NB4 (cell line): ENCODE measurements at regions not wholly inside any gene's neighbourhood (a gene's known extent, or its start where the extent isn't known, plus 50 kb on each side); places are given as distances from the start of the nearest gene placed in this dataset.

Experiments
- DNase-seq: peaks from one replicate; pipeline ENCODE4 v3.0.0; 2010; ENCODE audit warnings: low read depth
- H3K4me3 ChIP-seq: one replicate; pipeline ENCODE4 v1.5.1; 2011; ENCODE audit warnings: mild to moderate bottlenecking, low read depth, low read length, moderate library complexity
- MAX ChIP-seq: IDR thresholded peaks from 2 replicates; pipeline ENCODE4 v1.6.1; 2011; ENCODE audit warnings: low read depth, low read length
- MYC ChIP-seq: IDR thresholded peaks from 2 replicates; pipeline ENCODE4 v1.6.1; 2011; ENCODE audit warnings: low read depth, low read length
- POLR2A ChIP-seq: IDR thresholded peaks from 2 replicates; pipeline ENCODE4 v1.6.1; 2011; ENCODE audit warnings: mild to moderate bottlenecking; ENCODE audit not compliant: insufficient read length; ENCODE audit errors: extremely low read depth
- TF ChIP-seq, protein P1 (sequence below): IDR thresholded peaks from one replicate; pipeline ENCODE4 v1.5.1; 2012; ENCODE audit warnings: low read depth, low read length

GRCh38 chr10:123415523-123415922 lies 250.6 kb upstream of the GPR26 start:
- TF ChIP-seq MAX = no peak
- no peak for TF ChIP-seq POLR2A
- no peak for TF ChIP-seq MYC
- TF ChIP-seq, protein P1, sequence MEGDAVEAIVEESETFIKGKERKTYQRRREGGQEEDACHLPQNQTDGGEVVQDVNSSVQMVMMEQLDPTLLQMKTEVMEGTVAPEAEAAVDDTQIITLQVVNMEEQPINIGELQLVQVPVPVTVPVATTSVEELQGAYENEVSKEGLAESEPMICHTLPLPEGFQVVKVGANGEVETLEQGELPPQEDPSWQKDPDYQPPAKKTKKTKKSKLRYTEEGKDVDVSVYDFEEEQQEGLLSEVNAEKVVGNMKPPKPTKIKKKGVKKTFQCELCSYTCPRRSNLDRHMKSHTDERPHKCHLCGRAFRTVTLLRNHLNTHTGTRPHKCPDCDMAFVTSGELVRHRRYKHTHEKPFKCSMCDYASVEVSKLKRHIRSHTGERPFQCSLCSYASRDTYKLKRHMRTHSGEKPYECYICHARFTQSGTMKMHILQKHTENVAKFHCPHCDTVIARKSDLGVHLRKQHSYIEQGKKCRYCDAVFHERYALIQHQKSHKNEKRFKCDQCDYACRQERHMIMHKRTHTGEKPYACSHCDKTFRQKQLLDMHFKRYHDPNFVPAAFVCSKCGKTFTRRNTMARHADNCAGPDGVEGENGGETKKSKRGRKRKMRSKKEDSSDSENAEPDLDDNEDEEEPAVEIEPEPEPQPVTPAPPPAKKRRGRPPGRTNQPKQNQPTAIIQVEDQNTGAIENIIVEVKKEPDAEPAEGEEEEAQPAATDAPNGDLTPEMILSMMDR = no peak
- DNase-seq = no peak
- no peak overlapping the region for H3K4me3 ChIP-seq

GRCh38 chr10:123417414-123417813 lies 248.7 kb upstream of the GPR26 start:
- H3K4me3 ChIP-seq = no peak overlapping the region
- no peak for DNase-seq
- TF ChIP-seq MAX (no peak), MYC (no peak), POLR2A (no peak)
- TF ChIP-seq, protein P1 = no peak

- H3K4me3 ChIP-seq = no peak overlapping the region
- DNase-seq = no peak
- no peak for TF ChIP-seq POLR2A
- no peak for TF ChIP-seq MYC
- TF ChIP-seq, protein P1 = no peak
- no peak for TF ChIP-seq MAX
Measured at GRCh38 chr10:123421461-123421860, 244.7 kb upstream of the GPR26 start.

DNA sequence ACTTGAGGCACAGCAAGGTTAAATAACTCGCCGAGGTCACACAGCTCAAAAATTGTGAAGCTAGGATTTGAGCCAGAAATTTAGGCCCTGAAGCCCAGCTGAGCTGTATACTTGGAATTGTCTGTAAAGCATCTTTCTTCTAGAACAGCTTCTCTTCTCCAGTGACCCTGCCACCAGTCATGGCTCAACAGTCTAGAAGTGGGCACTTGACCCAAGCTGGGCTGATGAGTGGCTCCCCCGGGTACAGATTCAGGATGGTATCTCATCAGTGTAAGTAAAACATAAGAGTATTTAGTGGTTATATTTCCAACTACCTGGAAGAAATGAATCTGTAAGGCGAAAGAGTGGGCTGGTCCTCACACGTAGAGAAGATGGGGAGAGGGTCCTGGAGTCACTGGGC lies 243.9 kb upstream of the GPR26 start:
- no peak for DNase-seq
- TF ChIP-seq MAX = no peak
- TF ChIP-seq, protein P1 = no peak
- TF ChIP-seq MYC = no peak
- no peak overlapping the region for H3K4me3 ChIP-seq

GRCh38 chr10:123424537-123424936 lies 241.6 kb upstream of the GPR26 start:
- no peak overlapping the region for H3K4me3 ChIP-seq
- TF ChIP-seq MAX (no peak), POLR2A (no peak), MYC (no peak)
- TF ChIP-seq, protein P1 = no peak
- DNase-seq = no peak

- DNase-seq = no peak
- H3K4me3 ChIP-seq = no peak overlapping the region
- TF ChIP-seq MYC (no peak), POLR2A (no peak), MAX (no peak)
- TF ChIP-seq, protein P1 = no peak
Measured at GRCh38 chr10:123425680-123426079, 240.5 kb upstream of the GPR26 start.
